HCT116 (cell line): ENCODE measurements at regions not wholly inside any gene's neighbourhood (a gene's known extent, or its start where the extent isn't known, plus 50 kb on each side); places are given as distances from the start of the nearest gene placed in this dataset.

Experiments
- CBX3 ChIP-seq: IDR thresholded peaks from 2 replicates; pipeline ENCODE4 v1.6.1; 2012; ENCODE audit warnings: low read depth
- CEBPB ChIP-seq: IDR thresholded peaks from 2 replicates; pipeline ENCODE4 v1.6.1; 2012; ENCODE audit warnings: low read depth
- CTCF ChIP-seq, 3 experiments: fragments of 200-600 bp in 1 of 3; sonication (generic) in 1 of 3; IDR thresholded peaks in 2 of 3; conservative IDR thresholded peaks in 1 of 3; 2 replicates each; pipeline ENCODE4 v1.5.1; 2012 to 2017; ENCODE audit warnings: low read depth in 2 of 3, low read length in 2 of 3, antibody characterized with exemption in 1 of 3, borderline replicate concordance in 1 of 3, control low read depth in 1 of 3, mild to moderate bottlenecking in 1 of 3, mixed read lengths in 1 of 3, mixed run types in 1 of 3, moderate library complexity in 1 of 3; ENCODE audit not compliant: insufficient read depth in 1 of 3
- EGR1 ChIP-seq: IDR thresholded peaks from 2 replicates; pipeline ENCODE4 v1.6.1; 2012; ENCODE audit warnings: low read depth
- ELF1 ChIP-seq: IDR thresholded peaks from 2 replicates; pipeline ENCODE4 v1.6.1; 2012; ENCODE audit warnings: low read depth, borderline replicate concordance
- EZH2 ChIP-seq: fragments of 200-600 bp; sonication (generic); IDR thresholded peaks from 2 replicates; pipeline ENCODE4 v1.6.1; 2017; ENCODE audit warnings: antibody characterized with exemption, mixed run types
- JUND ChIP-seq: IDR thresholded peaks from 2 replicates; pipeline ENCODE4 v1.6.1; 2012
- POLR2A ChIP-seq: IDR thresholded peaks from 2 replicates; pipeline ENCODE4 v1.7.0; 2011; ENCODE audit warnings: borderline replicate concordance; ENCODE audit not compliant: insufficient read depth, insufficient read length; ENCODE audit errors: extremely low read depth
- RAD21 ChIP-seq: IDR thresholded peaks from 2 replicates; pipeline ENCODE4 v1.6.1; 2012; ENCODE audit warnings: low read depth, mild to moderate bottlenecking
- YY1 ChIP-seq: IDR thresholded peaks from 2 replicates; pipeline ENCODE4 v1.6.1; 2011; ENCODE audit warnings: low read length, low read depth, moderate library complexity, mild to moderate bottlenecking; ENCODE audit not compliant: insufficient replicate concordance; ENCODE audit errors: extremely low read depth
- ZFX ChIP-seq: fragments of 450-650 bp; IDR thresholded peaks from 2 replicates; pipeline ENCODE4 v1.6.1; 2017
- ZNF274 ChIP-seq: fragments of 200-500 bp; sonication (Bioruptor generic); IDR thresholded peaks from 2 replicates; pipeline ENCODE4 v1.6.1; 2014; ENCODE audit warnings: mild to moderate bottlenecking, low read depth, low read length, inconsistent platforms
- TF ChIP-seq, protein P1 (sequence below): IDR thresholded peaks from 2 replicates; pipeline ENCODE4 v1.6.1; 2012

GRCh38 chr9:102514541-102514940 lies 480.6 kb upstream of the CYLC2 start:
- no peak for TF ChIP-seq CTCF (IDR thresholded peaks at IDR 0.05 in 2 of 3, conservative IDR thresholded peaks at IDR 0.05 in 1 of 3; ENCODE audit: borderline replicate concordance in 1 of 3, insufficient read depth in 1 of 3, low read depth in 2 of 3, low read length in 2 of 3)
- TF ChIP-seq EGR1 = no peak
- no peak for TF ChIP-seq JUND
- TF ChIP-seq YY1 = no peak
- TF ChIP-seq, protein P1, sequence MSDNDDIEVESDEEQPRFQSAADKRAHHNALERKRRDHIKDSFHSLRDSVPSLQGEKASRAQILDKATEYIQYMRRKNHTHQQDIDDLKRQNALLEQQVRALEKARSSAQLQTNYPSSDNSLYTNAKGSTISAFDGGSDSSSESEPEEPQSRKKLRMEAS = no peak
- no peak for TF ChIP-seq CEBPB
- TF ChIP-seq EZH2 = no peak
- no peak for TF ChIP-seq RAD21
- TF ChIP-seq ELF1 = no peak
- TF ChIP-seq POLR2A = no peak
- no peak for TF ChIP-seq ZNF274
- TF ChIP-seq CBX3 = no peak
- TF ChIP-seq ZFX = no peak
